Gastroesophageal sphincter (tissue), 3 donors: ENCODE measurements at regions not wholly inside any gene's neighbourhood (a gene's known extent, or its start where the extent isn't known, plus 50 kb on each side); places are given as distances from the start of the nearest gene placed in this dataset.
"Not testable (repeated sequence)": the region's sequence is repeated elsewhere in the genome, so short reads cannot be mapped to it uniquely, and the experiment has no call there.

Experiments used
- CTCF ChIP-seq, 4 experiments: fragments of 200-600 bp in 2 of 4; fragments of 450-650 bp in 2 of 4; sonication (generic) in 1 of 4; IDR thresholded peaks; one replicate each; pipeline ENCODE4 v1.5.1; 2017 to 2019; ENCODE audit warnings: antibody characterized with exemption in 4 of 4, mild to moderate bottlenecking in 2 of 4, moderate library complexity in 2 of 4
- POLR2A ChIP-seq, 2 donors: fragments of 450-650 bp; IDR thresholded peaks; one replicate each; pipeline ENCODE4 v1.6.1; 2017; ENCODE audit warnings: antibody characterized with exemption in 2 of 2, mild to moderate bottlenecking in 2 of 2, moderate library complexity in 1 of 2

GRCh38 chr4:13825822-13826221 is 198.3 kb upstream of the BOD1L1 start:
- not testable (repeated sequence) for TF ChIP-seq CTCF, POLR2A (IDR thresholded peaks at IDR 0.05)
